BLaER1 treated with 17β-estradiol and CSF1 and Interleukin-3, amounts not matched to agents 10 nM and 100 nM (cell line): ENCODE measurements at regions not wholly inside any gene's neighbourhood (a gene's known extent, or its start where the extent isn't known, plus 50 kb on each side); places are given as distances from the start of the nearest gene placed in this dataset.

Experiments
- H3K27ac ChIP-seq, 11 experiments: shearing (Covaris generic); formaldehyde crosslinking; 2 replicates each; pipeline ENCODE4 v1.8.1; 2022
- H3K27me3 ChIP-seq, 11 experiments: shearing (Covaris generic); formaldehyde crosslinking; 2 replicates each; pipeline ENCODE4 v1.8.1; 2022
- H3K36me3 ChIP-seq, 11 experiments: shearing (Covaris generic); formaldehyde crosslinking; 2 replicates each; pipeline ENCODE4 v1.8.1; 2022
- H3K4me1 ChIP-seq, 10 experiments: shearing (Covaris generic); formaldehyde crosslinking; 2 replicates each; pipeline ENCODE4 v1.8.1; 2022
- H3K4me2 ChIP-seq, 11 experiments: shearing (Covaris generic); formaldehyde crosslinking; 2 replicates each; pipeline ENCODE4 v1.8.1; 2022
- H3K4me3 ChIP-seq, 10 experiments: shearing (Covaris generic); formaldehyde crosslinking; 2 replicates each; pipeline ENCODE4 v1.8.1; 2022
- H3K9ac ChIP-seq, 11 experiments: shearing (Covaris generic); formaldehyde crosslinking; 2 replicates each; pipeline ENCODE4 v1.8.1; 2022
- H3K9me3 ChIP-seq, 11 experiments: shearing (Covaris generic); formaldehyde crosslinking; replicated peaks in 1 of 11; 2 replicates each; pipeline ENCODE4 v1.8.1; 2022
- H4K20me1 ChIP-seq, 11 experiments: shearing (Covaris generic); formaldehyde crosslinking; 2 replicates each; pipeline ENCODE4 v1.8.1; 2022
- Cebpa-rat ChIP-seq, 11 experiments: shearing (Covaris generic); IDR thresholded peaks; 2 replicates each; pipeline ENCODE4 v1.8.1; 2022

GRCh38 chr11:70710192-70710591 lies 311.9 kb downstream of the CTTN start:
- peak overlapping the region in 1 of 11 experiments; percentile 29; a peak in 1 of 22 replicates for H3K4me2 ChIP-seq
- no peaks in the 10 kb centered on the region for H3K36me3 ChIP-seq
- H4K20me1 ChIP-seq = peaks cover 0 to 81% (median 50%) of the 10 kb centered on the region in 11 experiments; a peak in 16 of 22 replicates
- no peak overlapping the region for H3K9ac ChIP-seq
- H3K27ac ChIP-seq = no peak overlapping the region
- peaks cover 0 to 15% (median 8%) of the 10 kb centered on the region in 10 experiments; a peak in 12 of 20 replicates for H3K4me1 ChIP-seq
- H3K4me3 ChIP-seq = no peak overlapping the region
- no peak for TF ChIP-seq Cebpa-rat (IDR thresholded peaks at IDR 0.05)
- no peaks in the 10 kb centered on the region for H3K9me3 ChIP-seq
- H3K27me3 ChIP-seq = peaks cover 59 to 95% (median 70%) of the 10 kb centered on the region in 11 experiments

- no peaks in the 10 kb centered on the region for H3K36me3 ChIP-seq
- no peaks in the 10 kb centered on the region for H3K9me3 ChIP-seq
- H3K27me3 ChIP-seq = peaks cover 63 to 96% (median 74%) of the 10 kb centered on the region in 11 experiments
These were observed 312.3 kb downstream of the CTTN start for GRCh38 chr11:70710601-70711000.

GRCh38 chr11:70711095-70711910 lies 313.0 kb downstream of the CTTN start:
- no peak for TF ChIP-seq Cebpa-rat (IDR thresholded peaks at IDR 0.05)
- Histone ChIP-seq H3K27me3 (peaks cover 70 to 99% (median 81%) of the 10 kb centered on the region in 11 experiments), H3K9ac (no peak overlapping the region), H3K4me2 (peak overlapping the region in 5 of 11 experiments; percentile 13 to 34 (median 28); a peak in 3 of 22 replicates), H3K36me3 (no peaks in the 10 kb centered on the region), H3K9me3 (no peaks in the 10 kb centered on the region), H3K4me1 (peaks cover 4 to 20% (median 9%) of the 10 kb centered on the region in 10 experiments; a peak in 14 of 20 replicates), H4K20me1 (peaks cover 0 to 92% (median 61%) of the 10 kb centered on the region in 11 experiments; a peak in 16 of 22 replicates), H3K27ac (no peak overlapping the region), H3K4me3 (no peak overlapping the region)

More at GRCh38 chr11:70710601-70711000, 312.3 kb downstream of the CTTN start:
- Histone ChIP-seq H3K27ac (no peak overlapping the region), H3K4me2 (peak overlapping the region in 6 of 11 experiments; percentile 13 to 34 (median 28); a peak in 6 of 22 replicates), H3K4me1 (peaks cover 0 to 15% (median 8%) of the 10 kb centered on the region in 10 experiments; a peak in 12 of 20 replicates), H3K9ac (no peak overlapping the region), H3K4me3 (no peak overlapping the region), H4K20me1 (peaks cover 0 to 85% (median 54%) of the 10 kb centered on the region in 11 experiments; a peak in 16 of 22 replicates)
- TF ChIP-seq Cebpa-rat (IDR thresholded peaks at IDR 0.05) = no peak

GRCh38 chr11:70711911-70712185 lies 313.5 kb downstream of the CTTN start:
- Histone ChIP-seq H4K20me1 (peaks cover 0 to 93% (median 67%) of the 10 kb centered on the region in 11 experiments; a peak in 16 of 22 replicates), H3K4me1 (peaks cover 4 to 25% (median 14%) of the 10 kb centered on the region in 10 experiments; a peak in 17 of 20 replicates), H3K36me3 (no peaks in the 10 kb centered on the region), H3K27me3 (peaks cover 72 to 99% (median 87%) of the 10 kb centered on the region in 11 experiments), H3K9ac (no peak overlapping the region), H3K27ac (no peak overlapping the region), H3K4me2 (no peak overlapping the region; a peak in 1 of 22 replicates), H3K9me3 (no peaks in the 10 kb centered on the region), H3K4me3 (no peak overlapping the region)
- TF ChIP-seq Cebpa-rat (IDR thresholded peaks at IDR 0.05) = no peak

GRCh38 chr11:70712471-70712870 lies 314.1 kb downstream of the CTTN start:
- Histone ChIP-seq H3K27ac (no peak overlapping the region), H3K36me3 (no peaks in the 10 kb centered on the region), H4K20me1 (peaks cover 0 to 94% (median 73%) of the 10 kb centered on the region in 11 experiments; a peak in 16 of 22 replicates), H3K4me3 (no peak overlapping the region), H3K9ac (no peak overlapping the region), H3K9me3 (no peaks in the 10 kb centered on the region), H3K4me2 (peak overlapping the region in 2 of 11 experiments; percentile 6 to 21; a peak in 2 of 22 replicates), H3K27me3 (peaks cover 77 to 99% (median 93%) of the 10 kb centered on the region in 11 experiments), H3K4me1 (peaks cover 8 to 32% (median 20%) of the 10 kb centered on the region in 10 experiments; a peak in 18 of 20 replicates)
- TF ChIP-seq Cebpa-rat (IDR thresholded peaks at IDR 0.05) = no peak

- no peaks in the 10 kb centered on the region for H3K9me3 ChIP-seq
- no peak for TF ChIP-seq Cebpa-rat (IDR thresholded peaks at IDR 0.05)
- peaks cover 8 to 35% (median 23%) of the 10 kb centered on the region in 10 experiments; a peak in 18 of 20 replicates for H3K4me1 ChIP-seq
- peaks cover 0 to 94% (median 79%) of the 10 kb centered on the region in 11 experiments; a peak in 16 of 22 replicates for H4K20me1 ChIP-seq
- H3K9ac ChIP-seq = no peak overlapping the region
- no peak overlapping the region for H3K4me3 ChIP-seq
- no peak overlapping the region for H3K4me2 ChIP-seq
- H3K36me3 ChIP-seq = no peaks in the 10 kb centered on the region
- peaks cover 85 to 100% (median 99%) of the 10 kb centered on the region in 11 experiments for H3K27me3 ChIP-seq
- H3K27ac ChIP-seq = no peak overlapping the region
These were observed 314.9 kb downstream of the CTTN start for GRCh38 chr11:70713086-70713835.

- Histone ChIP-seq H3K4me3 (no peak overlapping the region), H3K9me3 (no peaks in the 10 kb centered on the region), H3K4me2 (no peak overlapping the region), H3K9ac (no peak overlapping the region), H3K4me1 (peaks cover 8 to 35% (median 23%) of the 10 kb centered on the region in 10 experiments; a peak in 18 of 20 replicates), H3K27me3 (peaks cover 94 to 100% (median 99%) of the 10 kb centered on the region in 11 experiments), H3K36me3 (no peaks in the 10 kb centered on the region), H4K20me1 (peaks cover 0 to 96% (median 85%) of the 10 kb centered on the region in 11 experiments; a peak in 16 of 22 replicates), H3K27ac (no peak overlapping the region)
- no peak for TF ChIP-seq Cebpa-rat (IDR thresholded peaks at IDR 0.05)
These were observed 315.8 kb downstream of the CTTN start for GRCh38 chr11:70713988-70714665.

GRCh38 chr11:70715166-70715951 lies 317.0 kb downstream of the CTTN start:
- TF ChIP-seq Cebpa-rat (IDR thresholded peaks at IDR 0.05) = no peak
- peaks cover 0 to 100% (median 93%) of the 10 kb centered on the region in 11 experiments; a peak in 16 of 22 replicates for H4K20me1 ChIP-seq
- peaks cover 100% of the 10 kb centered on the region in 11 experiments for H3K27me3 ChIP-seq
- H3K4me3 ChIP-seq = no peak overlapping the region
- H3K4me2 ChIP-seq = no peak overlapping the region
- peaks cover 8 to 39% (median 26%) of the 10 kb centered on the region in 10 experiments; a peak in 18 of 20 replicates for H3K4me1 ChIP-seq
- no peak overlapping the region for H3K9ac ChIP-seq
- no peaks in the 10 kb centered on the region for H3K36me3 ChIP-seq
- H3K9me3 ChIP-seq = no peaks in the 10 kb centered on the region
- H3K27ac ChIP-seq = no peak overlapping the region
